ENCODE measurements at regions not wholly inside any gene's neighbourhood (a gene's known extent, or its start where the extent isn't known, plus 50 kb on each side); places are given as distances from the start of the nearest gene placed in this dataset.
A peak's percentile ranks its signal among the peaks of the same experiment; 100 is the strongest.

DNA sequence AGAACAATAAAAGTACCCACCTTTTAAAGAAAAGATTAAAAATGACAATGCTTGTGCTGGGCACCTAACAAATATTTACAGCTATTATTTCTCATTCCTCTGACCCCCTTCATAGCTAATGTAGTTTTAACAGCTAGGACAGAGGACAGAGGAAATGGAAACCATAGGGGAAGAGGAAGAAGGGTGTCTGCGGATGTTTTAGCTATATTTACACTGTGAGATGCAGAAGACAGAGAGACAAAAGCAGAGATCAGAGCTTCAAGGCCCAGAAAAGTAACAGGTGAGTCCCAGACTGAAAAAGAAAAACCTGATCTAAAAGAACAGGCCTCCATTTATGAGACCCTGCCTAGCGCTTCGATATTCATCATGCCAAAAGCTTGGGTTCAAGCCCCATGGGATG is 72.0 kb downstream of the ZNF281 start:
- Histone ChIP-seq H3K4me2 (replicated peaks; ENCODE audit: low read depth, low read length, poor library complexity, severe bottlenecking) (peak overlapping the region; percentile 61), H4K20me1 (ENCODE audit: control insufficient read depth, insufficient read depth, low read length, poor library complexity, severe bottlenecking) (no peaks in the 10 kb centered on the region), H3K27ac (ENCODE audit: low read length in 2 of 2) (peak overlapping the region; percentile 61 to 88), H3K79me2 (ENCODE audit: control insufficient read depth, insufficient read depth, low read length) (no peaks in the 10 kb centered on the region), H3K36me3 (replicated peaks in 1 of 2; ENCODE audit: control extremely low read depth in 1 of 2, control insufficient read depth in 1 of 2, extremely low read depth in 1 of 2, insufficient read depth in 2 of 2, low read length in 1 of 2) (no peaks in the 10 kb centered on the region), H3K27me3 (replicated peaks in 1 of 4; ENCODE audit: control extremely low read depth in 1 of 4, control insufficient read depth in 3 of 4, insufficient read depth in 4 of 4, low read length in 3 of 4) (no peaks in the 10 kb centered on the region), H3K4me3 (ENCODE audit: control extremely low read depth in 1 of 5, extremely low read depth in 1 of 5, insufficient read depth in 1 of 5, low read depth in 2 of 5, low read length in 4 of 5) (peak overlapping the region in 2 of 5 experiments; percentile 10 to 23), H2AFZ (ENCODE audit: insufficient read depth, low read depth, low read length, poor library complexity, severe bottlenecking) (peak overlapping the region; percentile 75), H3K4me1 (ENCODE audit: control insufficient read depth in 2 of 2, insufficient read depth in 2 of 2, low read length in 2 of 2) (peaks cover 22 to 26% of the 10 kb centered on the region in 2 donors), H3K9me3 (ENCODE audit: control extremely low read depth in 1 of 3, control insufficient read depth in 2 of 3, insufficient read depth in 1 of 3, low read length in 2 of 3) (no peaks in the 10 kb centered on the region), H3K9ac (ENCODE audit: low read length) (peak overlapping the region; percentile 40)
- CTCF ChIA-PET: interaction anchor here (0.9 to 1.5 kb wide), 4 partner anchors 31 to 80 kb away, joined by 3 to 4 read pairs (median 4); no protein-coding TSS in a partner anchor
- peak; percentile 57 for ATAC-seq (ENCODE audit: low read depth)
- Mint-ChIP-seq H3K27me3 (no peaks in the 10 kb centered on the region), H3K4me1 (peaks cover 36% of the 10 kb centered on the region), H3K27ac (peak overlapping the region; percentile 90), H3K9me3 (ENCODE audit: insufficient read depth) (no peaks in the 10 kb centered on the region), H3K4me3 (peak overlapping the region; percentile 36)
- intact Hi-C loops (cut with micrococcal nuclease): no loop called here
- DNase-seq: peak; percentile 33
- POLR2A ChIA-PET: no interaction called here
- WGBS (ENCODE audit: insufficient coverage): no CpG with 5 or more reads among the region's 3 CpGs
- TF ChIP-seq CTCF (IDR thresholded peaks at IDR 0.05) (no peak), EZH2 (IDR thresholded peaks at IDR 0.05; ENCODE audit: borderline replicate concordance, insufficient read depth, low read depth, low read length, poor library complexity, severe bottlenecking) (no peak)

GRCh38 chr1:200337410-200337809 is 72.4 kb downstream of the ZNF281 start:
- peaks cover 22 to 26% of the 10 kb centered on the region in 2 donors for H3K4me1 ChIP-seq (ENCODE audit: control insufficient read depth in 2 of 2, insufficient read depth in 2 of 2, low read length in 2 of 2)
- no peaks in the 10 kb centered on the region for H3K27me3 ChIP-seq (replicated peaks in 1 of 4; ENCODE audit: control extremely low read depth in 1 of 4, control insufficient read depth in 3 of 4, insufficient read depth in 4 of 4, low read length in 3 of 4)
- no peaks in the 10 kb centered on the region for H3K9me3 ChIP-seq (ENCODE audit: control extremely low read depth in 1 of 3, control insufficient read depth in 2 of 3, insufficient read depth in 1 of 3, low read length in 2 of 3)
- ATAC-seq (ENCODE audit: low read depth): peak; percentile 69
- H3K79me2 ChIP-seq (ENCODE audit: control insufficient read depth, insufficient read depth, low read length): no peaks in the 10 kb centered on the region
- H3K4me3 ChIP-seq (ENCODE audit: control extremely low read depth in 1 of 5, extremely low read depth in 1 of 5, insufficient read depth in 1 of 5, low read depth in 2 of 5, low read length in 4 of 5): peak overlapping the region in 1 of 5 experiments; percentile 23
- peak; percentile 39 for DNase-seq
- H3K4me2 ChIP-seq (replicated peaks; ENCODE audit: low read depth, low read length, poor library complexity, severe bottlenecking): peak overlapping the region; percentile 61
- ChIA-PET CTCF (interaction anchor here (0.9 to 1.5 kb wide), 4 partner anchors 31 to 80 kb away, joined by 3 to 4 read pairs (median 4); no protein-coding TSS in a partner anchor), POLR2A (no interaction called here)
- H3K9me3 Mint-ChIP-seq (ENCODE audit: insufficient read depth): no peaks in the 10 kb centered on the region
- no peaks in the 10 kb centered on the region for H4K20me1 ChIP-seq (ENCODE audit: control insufficient read depth, insufficient read depth, low read length, poor library complexity, severe bottlenecking)
- peak overlapping the region; percentile 75 for H2AFZ ChIP-seq (ENCODE audit: insufficient read depth, low read depth, low read length, poor library complexity, severe bottlenecking)
- peak overlapping the region; percentile 90 for H3K27ac Mint-ChIP-seq
- H3K27ac ChIP-seq (ENCODE audit: low read length in 2 of 2): peak overlapping the region; percentile 61 to 88
- H3K27me3 Mint-ChIP-seq: no peaks in the 10 kb centered on the region
- H3K36me3 ChIP-seq (replicated peaks in 1 of 2; ENCODE audit: control extremely low read depth in 1 of 2, control insufficient read depth in 1 of 2, extremely low read depth in 1 of 2, insufficient read depth in 2 of 2, low read length in 1 of 2): no peaks in the 10 kb centered on the region
- intact Hi-C loops (cut with micrococcal nuclease): no loop called here
- H3K4me3 Mint-ChIP-seq: peak overlapping the region; percentile 36
- 0% methylated on average over 1 of the region's 2 CpGs for WGBS (ENCODE audit: insufficient coverage)
- peak overlapping the region; percentile 40 for H3K9ac ChIP-seq (ENCODE audit: low read length)
- TF ChIP-seq EZH2 (IDR thresholded peaks at IDR 0.05; ENCODE audit: borderline replicate concordance, insufficient read depth, low read depth, low read length, poor library complexity, severe bottlenecking) (no peak), CTCF (IDR thresholded peaks at IDR 0.05) (no peak)
- H3K4me1 Mint-ChIP-seq: peaks cover 34% of the 10 kb centered on the region
